ENCODE measurements at regions not wholly inside any gene's neighbourhood (a gene's known extent, or its start where the extent isn't known, plus 50 kb on each side); places are given as distances from the start of the nearest gene placed in this dataset.

- Histone ChIP-seq H2AFZ (ENCODE audit: low read depth, low read length) (no peak overlapping the region), H3K4ac (ENCODE audit: low read depth in 1 of 2, low read length in 2 of 2) (no peak overlapping the region), H3K9ac (ENCODE audit: low read length) (peak overlapping the region; percentile 81), H3K14ac (ENCODE audit: low read length in 2 of 2) (no peak overlapping the region), H4K8ac (ENCODE audit: low read length) (no peak overlapping the region), H2AK5ac (ENCODE audit: low read length, severe bottlenecking) (no peak overlapping the region), H4K91ac (ENCODE audit: low read length) (no peak overlapping the region), H2BK12ac (ENCODE audit: low read length in 2 of 2) (no peak overlapping the region), H3K36me3 (ENCODE audit: control insufficient read depth in 1 of 2, insufficient read depth in 2 of 2, low read depth in 1 of 2, low read length in 2 of 2) (no peaks in the 10 kb centered on the region), H3K27ac (ENCODE audit: low read length, poor library complexity, severe bottlenecking) (no peak overlapping the region), H3K4me1 (ENCODE audit: control insufficient read depth, insufficient read depth, low read depth, low read length) (no peaks in the 10 kb centered on the region), H3K23ac (ENCODE audit: low read length in 2 of 2) (no peak overlapping the region), H3K27me3 (ENCODE audit: control insufficient read depth in 1 of 2, insufficient read depth in 1 of 2, low read length in 2 of 2) (no peaks in the 10 kb centered on the region), H3K18ac (ENCODE audit: low read depth in 1 of 2, low read length in 2 of 2) (no peak overlapping the region), H3K9me3 (ENCODE audit: control insufficient read depth, low read length) (no peaks in the 10 kb centered on the region), H2BK5ac (ENCODE audit: low read depth, low read length, poor library complexity, severe bottlenecking) (no peak overlapping the region), H3K4me3 (ENCODE audit: insufficient read depth in 1 of 2, low read depth in 1 of 2, low read length in 2 of 2) (peak overlapping the region in 1 of 2 experiments; percentile 29), H3K79me1 (replicated peaks; ENCODE audit: low read length, poor library complexity, severe bottlenecking) (no peaks in the 10 kb centered on the region), H3K4me2 (ENCODE audit: low read length, poor library complexity, severe bottlenecking) (no peak overlapping the region), H2BK120ac (ENCODE audit: low read depth, low read length) (no peak overlapping the region), H2BK15ac (ENCODE audit: low read depth, poor library complexity, severe bottlenecking) (no peak overlapping the region)
- whole genome bisulfite sequencing = 0% methylated on average over 3 of the region's 3 CpGs
- DNase-seq = peak; percentile 47
Measured at GRCh38 chrX:10769195-10769594, 148.8 kb upstream of the MID1 start.

GRCh38 chrX:10769696-10770619, 149.6 kb upstream of the MID1 start:
- H4K91ac ChIP-seq (ENCODE audit: low read length) = no peak overlapping the region
- H2BK120ac ChIP-seq (ENCODE audit: low read depth, low read length) = no peak overlapping the region
- H3K27ac ChIP-seq (ENCODE audit: low read length, poor library complexity, severe bottlenecking) = no peak overlapping the region
- H2BK12ac ChIP-seq (ENCODE audit: low read length in 2 of 2) = no peak overlapping the region
- H3K4me2 ChIP-seq (ENCODE audit: low read length, poor library complexity, severe bottlenecking) = no peak overlapping the region
- H3K36me3 ChIP-seq (ENCODE audit: control insufficient read depth in 1 of 2, insufficient read depth in 2 of 2, low read depth in 1 of 2, low read length in 2 of 2) = no peaks in the 10 kb centered on the region
- no peak overlapping the region for H2BK5ac ChIP-seq (ENCODE audit: low read depth, low read length, poor library complexity, severe bottlenecking)
- H4K8ac ChIP-seq (ENCODE audit: low read length) = no peak overlapping the region
- peak; percentile 9 for DNase-seq
- WGBS = 58% methylated on average over 4 of the region's 9 CpGs
- H3K4me1 ChIP-seq (ENCODE audit: control insufficient read depth, insufficient read depth, low read depth, low read length) = no peaks in the 10 kb centered on the region
- no peak overlapping the region for H2AK5ac ChIP-seq (ENCODE audit: low read length, severe bottlenecking)
- H2AFZ ChIP-seq (ENCODE audit: low read depth, low read length) = no peak overlapping the region
- no peak overlapping the region for H3K23ac ChIP-seq (ENCODE audit: low read length in 2 of 2)
- H3K4ac ChIP-seq (ENCODE audit: low read depth in 1 of 2, low read length in 2 of 2) = no peak overlapping the region
- H3K79me1 ChIP-seq (replicated peaks; ENCODE audit: low read length, poor library complexity, severe bottlenecking) = no peaks in the 10 kb centered on the region
- H3K9me3 ChIP-seq (ENCODE audit: control insufficient read depth, low read length) = no peaks in the 10 kb centered on the region
- no peaks in the 10 kb centered on the region for H3K27me3 ChIP-seq (ENCODE audit: control insufficient read depth in 1 of 2, insufficient read depth in 1 of 2, low read length in 2 of 2)
- H3K9ac ChIP-seq (ENCODE audit: low read length) = peak overlapping the region; percentile 81
- H2BK15ac ChIP-seq (ENCODE audit: low read depth, poor library complexity, severe bottlenecking) = no peak overlapping the region
- peak overlapping the region in 1 of 2 experiments; percentile 29 for H3K4me3 ChIP-seq (ENCODE audit: insufficient read depth in 1 of 2, low read depth in 1 of 2, low read length in 2 of 2)
- no peak overlapping the region for H3K18ac ChIP-seq (ENCODE audit: low read depth in 1 of 2, low read length in 2 of 2)
- no peak overlapping the region for H3K14ac ChIP-seq (ENCODE audit: low read length in 2 of 2)

GRCh38 chrX:10773318-10773717, 152.9 kb upstream of the MID1 start:
- no peak overlapping the region for H3K27ac ChIP-seq (ENCODE audit: low read length, poor library complexity, severe bottlenecking)
- no peak overlapping the region for H2BK120ac ChIP-seq (ENCODE audit: low read depth, low read length)
- no peaks in the 10 kb centered on the region for H3K27me3 ChIP-seq (ENCODE audit: control insufficient read depth in 1 of 2, insufficient read depth in 1 of 2, low read length in 2 of 2)
- H3K79me1 ChIP-seq (replicated peaks; ENCODE audit: low read length, poor library complexity, severe bottlenecking) = no peaks in the 10 kb centered on the region
- no peak overlapping the region for H3K4ac ChIP-seq (ENCODE audit: low read depth in 1 of 2, low read length in 2 of 2)
- H2BK12ac ChIP-seq (ENCODE audit: low read length in 2 of 2) = no peak overlapping the region
- WGBS = no CpG with 5 or more reads among the region's 3 CpGs
- H3K4me3 ChIP-seq (ENCODE audit: insufficient read depth in 1 of 2, low read depth in 1 of 2, low read length in 2 of 2) = no peak overlapping the region
- H3K23ac ChIP-seq (ENCODE audit: low read length in 2 of 2) = no peak overlapping the region
- H3K4me1 ChIP-seq (ENCODE audit: control insufficient read depth, insufficient read depth, low read depth, low read length) = no peaks in the 10 kb centered on the region
- no peak overlapping the region for H3K4me2 ChIP-seq (ENCODE audit: low read length, poor library complexity, severe bottlenecking)
- no peaks in the 10 kb centered on the region for H3K9me3 ChIP-seq (ENCODE audit: control insufficient read depth, low read length)
- no peaks in the 10 kb centered on the region for H3K36me3 ChIP-seq (ENCODE audit: control insufficient read depth in 1 of 2, insufficient read depth in 2 of 2, low read depth in 1 of 2, low read length in 2 of 2)
- no peak overlapping the region for H3K14ac ChIP-seq (ENCODE audit: low read length in 2 of 2)
- no peak overlapping the region for H4K8ac ChIP-seq (ENCODE audit: low read length)
- no peak for DNase-seq
- H2AFZ ChIP-seq (ENCODE audit: low read depth, low read length) = no peak overlapping the region
- no peak overlapping the region for H4K91ac ChIP-seq (ENCODE audit: low read length)
- H2AK5ac ChIP-seq (ENCODE audit: low read length, severe bottlenecking) = no peak overlapping the region
- H3K18ac ChIP-seq (ENCODE audit: low read depth in 1 of 2, low read length in 2 of 2) = no peak overlapping the region
- H3K9ac ChIP-seq (ENCODE audit: low read length) = no peak overlapping the region
- H2BK5ac ChIP-seq (ENCODE audit: low read depth, low read length, poor library complexity, severe bottlenecking) = no peak overlapping the region
- no peak overlapping the region for H2BK15ac ChIP-seq (ENCODE audit: low read depth, poor library complexity, severe bottlenecking)

- H3K4me1 ChIP-seq (ENCODE audit: control insufficient read depth, insufficient read depth, low read depth, low read length) = no peaks in the 10 kb centered on the region
- no peak overlapping the region for H4K91ac ChIP-seq (ENCODE audit: low read length)
- H2BK120ac ChIP-seq (ENCODE audit: low read depth, low read length) = no peak overlapping the region
- H3K36me3 ChIP-seq (ENCODE audit: control insufficient read depth in 1 of 2, insufficient read depth in 2 of 2, low read depth in 1 of 2, low read length in 2 of 2) = no peaks in the 10 kb centered on the region
- H3K27me3 ChIP-seq (ENCODE audit: control insufficient read depth in 1 of 2, insufficient read depth in 1 of 2, low read length in 2 of 2) = no peaks in the 10 kb centered on the region
- H3K27ac ChIP-seq (ENCODE audit: low read length, poor library complexity, severe bottlenecking) = no peak overlapping the region
- no peak overlapping the region for H3K9ac ChIP-seq (ENCODE audit: low read length)
- no peak overlapping the region for H3K4ac ChIP-seq (ENCODE audit: low read depth in 1 of 2, low read length in 2 of 2)
- H3K14ac ChIP-seq (ENCODE audit: low read length in 2 of 2) = no peak overlapping the region
- no peak overlapping the region for H2BK15ac ChIP-seq (ENCODE audit: low read depth, poor library complexity, severe bottlenecking)
- 80% methylated on average over 8 of the region's 9 CpGs for WGBS
- H4K8ac ChIP-seq (ENCODE audit: low read length) = no peak overlapping the region
- H2BK12ac ChIP-seq (ENCODE audit: low read length in 2 of 2) = no peak overlapping the region
- no peak overlapping the region for H3K23ac ChIP-seq (ENCODE audit: low read length in 2 of 2)
- no peak for DNase-seq
- no peak overlapping the region for H3K4me3 ChIP-seq (ENCODE audit: insufficient read depth in 1 of 2, low read depth in 1 of 2, low read length in 2 of 2)
- H3K9me3 ChIP-seq (ENCODE audit: control insufficient read depth, low read length) = no peaks in the 10 kb centered on the region
- no peaks in the 10 kb centered on the region for H3K79me1 ChIP-seq (replicated peaks; ENCODE audit: low read length, poor library complexity, severe bottlenecking)
- H2AFZ ChIP-seq (ENCODE audit: low read depth, low read length) = no peak overlapping the region
- no peak overlapping the region for H2BK5ac ChIP-seq (ENCODE audit: low read depth, low read length, poor library complexity, severe bottlenecking)
- no peak overlapping the region for H2AK5ac ChIP-seq (ENCODE audit: low read length, severe bottlenecking)
- no peak overlapping the region for H3K4me2 ChIP-seq (ENCODE audit: low read length, poor library complexity, severe bottlenecking)
- no peak overlapping the region for H3K18ac ChIP-seq (ENCODE audit: low read depth in 1 of 2, low read length in 2 of 2)
Measured at GRCh38 chrX:10781847-10782530, 161.6 kb upstream of the MID1 start.
